Frontal cortex (tissue), 3 donors: ENCODE measurements at regions not wholly inside any gene's neighbourhood (a gene's known extent, or its start where the extent isn't known, plus 50 kb on each side); places are given as distances from the start of the nearest gene placed in this dataset.

ENCODE experiments used
- DNase-seq, 2 donors: peaks; one replicate each; pipeline ENCODE4 v3.0.0; 2012; ENCODE audit warnings: low spot score in 2 of 2
- FAIRE-seq: peaks from 2 replicates; lab custom pipeline; 2012; peaks lifted over from hg19 to GRCh38; lab: Jason Lieb, UNC
- donor health status: control.
- donor health status: control.
- donor health status: control.

GRCh38 chr2:236516708-236517107, 52.9 kb upstream of the ACKR3 start:
- no peak for DNase-seq

DNA sequence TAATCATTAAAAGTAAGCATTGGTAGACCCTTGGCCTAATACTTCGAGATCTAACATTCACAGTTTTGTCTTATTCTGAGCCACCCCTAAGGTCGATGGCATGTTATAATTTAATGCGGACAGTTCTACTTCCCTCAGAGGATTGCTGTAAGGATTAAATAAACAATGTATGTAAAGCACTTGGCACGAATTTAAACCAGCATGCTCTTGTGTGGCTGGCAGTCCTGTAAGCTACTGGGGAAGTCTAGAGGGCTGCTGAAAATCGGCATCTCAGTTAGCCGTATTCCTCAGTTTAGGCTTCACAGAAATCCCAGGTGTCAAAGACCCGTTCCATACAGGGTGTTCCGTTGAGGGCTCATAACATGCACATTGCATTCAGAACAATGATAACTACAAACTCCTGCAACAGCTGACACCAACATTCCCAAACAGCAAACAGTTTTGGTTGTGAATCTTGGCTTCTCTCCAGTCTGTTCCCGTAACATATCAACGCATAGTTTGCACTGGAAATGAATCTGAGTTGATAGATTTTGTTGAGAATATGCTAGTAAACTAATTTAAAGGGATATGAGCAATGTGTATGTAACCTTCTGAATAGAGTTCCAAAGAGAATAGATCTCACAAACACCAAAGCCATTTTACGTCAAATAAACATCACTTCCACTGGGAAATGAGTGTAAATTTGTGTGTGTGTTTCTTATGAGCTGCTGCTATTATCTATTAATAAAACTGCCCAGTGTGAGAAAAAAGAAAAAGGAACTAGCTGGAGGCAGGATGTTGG, 52.2 kb upstream of the ACKR3 start:
- DNase-seq (no peak), FAIRE-seq (no peak)

More at GRCh38 chr2:236516708-236517107, 52.9 kb upstream of the ACKR3 start:
- FAIRE-seq = no peak
